Fibroblast of lung (primary cell): ENCODE measurements at regions not wholly inside any gene's neighbourhood (a gene's known extent, or its start where the extent isn't known, plus 50 kb on each side); places are given as distances from the start of the nearest gene placed in this dataset.

ENCODE experiments used
- DNase-seq, 2 donors: peaks; one replicate each; pipeline versions ENCODE4 v3.0.0 to v3.0.0-alpha.2; 2010; ENCODE audit warnings: low read depth in 2 of 2
- H2AFZ ChIP-seq: 2 replicates; pipeline ENCODE4 v1.5.1; 2012; ENCODE audit warnings: low read length, control low read depth, inconsistent platforms
- H3K27ac ChIP-seq: 2 replicates; pipeline ENCODE4 v1.5.1; 2011; ENCODE audit warnings: low read length, control low read depth; ENCODE audit not compliant: insufficient read depth
- H3K27me3 ChIP-seq: 2 replicates; pipeline ENCODE4 v1.5.1; 2011; ENCODE audit warnings: mild to moderate bottlenecking, low read length; ENCODE audit not compliant: control insufficient read depth, insufficient read depth
- H3K36me3 ChIP-seq: 2 replicates; pipeline ENCODE4 v1.5.1; 2011; ENCODE audit warnings: low read length; ENCODE audit not compliant: control insufficient read depth, insufficient read depth
- H3K4me1 ChIP-seq: 2 replicates; pipeline ENCODE4 v1.5.1; 2011; ENCODE audit warnings: low read length; ENCODE audit not compliant: control insufficient read depth, insufficient read depth; ENCODE audit errors: extremely low read depth
- H3K4me2 ChIP-seq: 2 replicates; pipeline ENCODE4 v1.5.1; 2011; ENCODE audit warnings: low read length, control low read depth; ENCODE audit not compliant: insufficient read depth; ENCODE audit errors: extremely low read depth
- H3K4me3 ChIP-seq, 4 experiments: fragments of 200-600 bp in 1 of 4; sonication (generic) in 1 of 4; replicated peaks in 1 of 4; 2 replicates each; pipeline ENCODE4 v1.5.1; 2011 to 2016; ENCODE audit warnings: low read length in 4 of 4, low read depth in 3 of 4, mild to moderate bottlenecking in 3 of 4, control low read depth in 2 of 4, inconsistent platforms in 1 of 4, mixed read lengths in 1 of 4; ENCODE audit not compliant: insufficient read depth in 1 of 4; ENCODE audit errors: control extremely low read depth in 1 of 4
- H3K79me2 ChIP-seq: 2 replicates; pipeline ENCODE4 v1.5.1; 2012; ENCODE audit warnings: mild to moderate bottlenecking, low read length, inconsistent platforms; ENCODE audit not compliant: control insufficient read depth, insufficient read depth
- H3K9ac ChIP-seq: 2 replicates; pipeline ENCODE4 v1.5.1; 2011; ENCODE audit warnings: mild to moderate bottlenecking, low read length, control low read depth; ENCODE audit not compliant: insufficient read depth
- H3K9me3 ChIP-seq: 2 replicates; pipeline ENCODE4 v1.5.1; 2012; ENCODE audit warnings: low read depth, low read length; ENCODE audit not compliant: control insufficient read depth, insufficient read depth
- H4K20me1 ChIP-seq: 2 replicates; pipeline ENCODE4 v1.5.1; 2011; ENCODE audit warnings: low read length; ENCODE audit not compliant: control insufficient read depth, insufficient read depth; ENCODE audit errors: extremely low read depth
- CTCF ChIP-seq, 2 donors: IDR thresholded peaks in 1 of 2; conservative IDR thresholded peaks in 1 of 2; 1 replicate in 1 of 2; 2 replicates in 1 of 2; pipeline ENCODE4 v1.5.1; 2011 to 2012; ENCODE audit warnings: low read length in 2 of 2, control low read depth in 1 of 2, inconsistent platforms in 1 of 2, low read depth in 1 of 2, mild to moderate bottlenecking in 1 of 2
- EZH2 ChIP-seq: IDR thresholded peaks from 2 replicates; pipeline ENCODE4 v1.5.1; 2012; ENCODE audit warnings: low read length, control low read depth, mild to moderate bottlenecking; ENCODE audit errors: missing control alignments

GRCh38 chr4:111648056-111648455, 497.2 kb upstream of the FAM241A start:
- Histone ChIP-seq H3K9ac (no peak overlapping the region), H3K4me2 (no peak overlapping the region), H3K27ac (no peak overlapping the region), H3K9me3 (no peaks in the 10 kb centered on the region), H3K4me1 (no peaks in the 10 kb centered on the region), H3K36me3 (no peaks in the 10 kb centered on the region), H3K27me3 (no peaks in the 10 kb centered on the region), H2AFZ (no peak overlapping the region), H3K79me2 (no peaks in the 10 kb centered on the region), H4K20me1 (no peaks in the 10 kb centered on the region), H3K4me3 (no peak overlapping the region)
- no peak for DNase-seq
- TF ChIP-seq EZH2 = no peak
- TF ChIP-seq CTCF (conservative IDR thresholded peaks at IDR 0.05 in 1 of 2, IDR thresholded peaks at IDR 0.05 in 1 of 2; ENCODE audit: low read depth in 1 of 2, low read length in 2 of 2) = no peak

- H3K4me1 ChIP-seq = no peaks in the 10 kb centered on the region
- H3K27me3 ChIP-seq = no peaks in the 10 kb centered on the region
- H3K4me3 ChIP-seq = no peak overlapping the region
- no peaks in the 10 kb centered on the region for H3K9me3 ChIP-seq
- H2AFZ ChIP-seq = no peak overlapping the region
- H4K20me1 ChIP-seq = no peaks in the 10 kb centered on the region
- H3K79me2 ChIP-seq = no peaks in the 10 kb centered on the region
- H3K4me2 ChIP-seq = no peak overlapping the region
- H3K27ac ChIP-seq = no peak overlapping the region
- TF ChIP-seq EZH2 (no peak), CTCF (conservative IDR thresholded peaks at IDR 0.05 in 1 of 2, IDR thresholded peaks at IDR 0.05 in 1 of 2; ENCODE audit: low read depth in 1 of 2, low read length in 2 of 2) (no peak)
- H3K36me3 ChIP-seq = no peaks in the 10 kb centered on the region
- no peak overlapping the region for H3K9ac ChIP-seq
- no peak for DNase-seq
Observed at GRCh38 chr4:111649308-111649707, 495.9 kb upstream of the FAM241A start.

DNA sequence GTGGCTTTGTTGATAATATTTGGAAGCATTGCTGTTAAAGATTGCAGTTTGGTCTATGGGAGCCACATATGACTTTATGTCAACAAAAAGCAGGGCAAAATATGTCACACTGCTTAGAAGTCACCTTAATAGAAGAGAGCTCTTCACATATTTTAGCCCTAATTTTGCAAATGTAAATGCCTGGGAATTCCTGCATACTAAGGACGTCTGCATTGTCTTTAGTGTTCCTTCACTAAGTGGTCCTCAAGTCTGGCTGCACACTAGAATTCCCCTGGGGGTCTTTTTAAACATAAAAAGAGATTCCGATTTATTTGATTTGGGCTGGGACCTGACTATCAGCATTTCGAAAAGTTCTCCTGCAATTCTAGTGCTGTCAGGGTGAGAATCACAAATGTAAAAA, 495.1 kb upstream of the FAM241A start:
- H3K27me3 ChIP-seq = no peaks in the 10 kb centered on the region
- H3K27ac ChIP-seq = no peak overlapping the region
- H3K79me2 ChIP-seq = no peaks in the 10 kb centered on the region
- H2AFZ ChIP-seq = no peak overlapping the region
- H3K9me3 ChIP-seq = no peaks in the 10 kb centered on the region
- no peaks in the 10 kb centered on the region for H3K4me1 ChIP-seq
- no peak for DNase-seq
- no peak overlapping the region for H3K9ac ChIP-seq
- H3K4me2 ChIP-seq = no peak overlapping the region
- no peak for TF ChIP-seq EZH2
- no peak for TF ChIP-seq CTCF (conservative IDR thresholded peaks at IDR 0.05 in 1 of 2, IDR thresholded peaks at IDR 0.05 in 1 of 2; ENCODE audit: low read depth in 1 of 2, low read length in 2 of 2)
- no peaks in the 10 kb centered on the region for H4K20me1 ChIP-seq
- no peaks in the 10 kb centered on the region for H3K36me3 ChIP-seq
- no peak overlapping the region for H3K4me3 ChIP-seq
